HepG2 (cell line): ENCODE measurements at regions not wholly inside any gene's neighbourhood (a gene's known extent, or its start where the extent isn't known, plus 50 kb on each side); places are given as distances from the start of the nearest gene placed in this dataset.
"Not testable (repeated sequence)": the region's sequence is repeated elsewhere in the genome, so short reads cannot be mapped to it uniquely, and the experiment has no call there.

ENCODE experiments used
- ATAC-seq: fragments of 200-7000 bp; cut with Tn5 transposase; 3 replicates; pipeline ENCODE4 v1.9.1; 2020; ENCODE audit warnings: mild to moderate bottlenecking, moderate library complexity
- BruUV-seq: library from RNA; stranded (reverse); fragments of 400-500 nt; replicated peaks from 2 replicates; lab custom pipeline; 2021; lab: Mats Ljungman, UMichigan
- CTCF ChIA-PET: fragments of 300-600 bp; formaldehyde crosslinking; extraction: SDS; loops from one replicate; lab custom pipeline; 2021; ENCODE audit warnings: low total read pairs, inconsistent platforms, low intra/inter-chr PET ratio; lab: Yijun Ruan, JAX
- POLR2A ChIA-PET: fragments of 350-600 bp; sonication (Branson Sonifier 250); formaldehyde crosslinking; loops from one replicate; lab custom pipeline; 2020; ENCODE audit warnings: antibody characterized with exemption, inconsistent platforms; lab: Yijun Ruan, JAX
- DNase-seq: peaks from one replicate; pipeline ENCODE4 v3.0.0-alpha.2; 2015; ENCODE audit warnings: low spot score
- FAIRE-seq: peaks from 3 replicates; lab custom pipeline; 2011; peaks lifted over from hg19 to GRCh38; lab: Jason Lieb, UNC
- H2AFZ ChIP-seq: one replicate; pipeline ENCODE4 v1.6.1; 2011; ENCODE audit warnings: low read length, inconsistent platforms
- H3K27ac ChIP-seq: fragments of 300-600 bp; 3 replicates; pipeline ENCODE4 v1.8.0; 2011; ENCODE audit warnings: mixed run types, mild to moderate bottlenecking, mixed read lengths, low read length, inconsistent platforms; ENCODE audit not compliant: insufficient read depth; ENCODE audit errors: extremely low read length
- H3K27me3 ChIP-seq, 2 experiments: fragments of 200-600 bp in 1 of 2; 2 replicates in 1 of 2; 3 replicates in 1 of 2; pipeline versions ENCODE4 v1.6.0 to v1.8.0; 2011; ENCODE audit warnings: low read length in 2 of 2, mild to moderate bottlenecking in 2 of 2, moderate library complexity in 2 of 2, inconsistent platforms in 1 of 2; ENCODE audit not compliant: insufficient read depth in 2 of 2, control insufficient read depth in 1 of 2
- H3K36me3 ChIP-seq, 2 experiments: fragments of 200-600 bp in 1 of 2; replicated peaks in 1 of 2; 2 replicates in 1 of 2; 3 replicates in 1 of 2; pipeline versions ENCODE4 v1.5.1 to v1.8.0; 2011; ENCODE audit warnings: low read length in 2 of 2, inconsistent platforms in 1 of 2; ENCODE audit not compliant: insufficient read depth in 2 of 2, control insufficient read depth in 1 of 2
- H3K4me1 ChIP-seq: 2 replicates; pipeline ENCODE4 v1.5.1; 2012; ENCODE audit warnings: low read length, inconsistent platforms; ENCODE audit not compliant: insufficient read depth
- H3K4me2 ChIP-seq: 2 replicates; pipeline ENCODE4 v1.6.0; 2011; ENCODE audit warnings: low read depth, low read length, inconsistent platforms
- H3K4me3 ChIP-seq, 3 experiments: fragments of 200-600 bp in 1 of 3; sonication (generic), shearing (Covaris generic) in 1 of 3; replicated peaks in 1 of 3; 2 replicates each; pipeline ENCODE4 v1.5.1; 2011 to 2016; ENCODE audit warnings: low read length in 3 of 3, inconsistent platforms in 2 of 3, low read depth in 2 of 3, mild to moderate bottlenecking in 2 of 3, control low read depth in 1 of 3, mixed read lengths in 1 of 3; ENCODE audit not compliant: insufficient read depth in 1 of 3
- H3K79me2 ChIP-seq: one replicate; pipeline ENCODE4 v1.6.1; 2011; ENCODE audit warnings: low read length, inconsistent platforms; ENCODE audit not compliant: insufficient read depth
- H3K9ac ChIP-seq: 2 replicates; pipeline ENCODE4 v1.6.0; 2011; ENCODE audit warnings: mild to moderate bottlenecking, low read depth, low read length, inconsistent platforms; ENCODE audit not compliant: insufficient read depth
- H3K9me3 ChIP-seq: 2 replicates; pipeline ENCODE4 v1.5.1; 2012; ENCODE audit warnings: mild to moderate bottlenecking, low read length
- H4K20me1 ChIP-seq: 2 replicates; pipeline ENCODE4 v1.6.0; 2011; ENCODE audit warnings: inconsistent platforms, mild to moderate bottlenecking, low read length, moderate library complexity; ENCODE audit not compliant: insufficient read depth
- WGBS: methylation state at CpG from one replicate; pipeline ENCODE4 v1.1.6; 2017; ENCODE audit warnings: low lambda C conversion rate; 5-methylcytosine and 5-hydroxymethylcytosine counted together
- in situ Hi-C: cut with HindIII; loops from 2 replicates; pipeline ENCODE4 v1.10.0; 2017; ENCODE audit warnings: low pct_unique_long_range_greater_than_20kb; ENCODE audit not compliant: extremely low pct_ligation_motif_present
- intact Hi-C: fragments of 100-400 bp; cut with micrococcal nuclease; formaldehyde crosslinking; loops from one replicate; pipeline ENCODE4 v1.10.0; 2022; ENCODE audit not compliant: unreplicated experiment

- CTCF ChIA-PET, H3K9ac ChIP-seq, H4K20me1 ChIP-seq, H3K4me2 ChIP-seq, H3K9me3 ChIP-seq, DNase-seq, H3K36me3 ChIP-seq, H2AFZ ChIP-seq, H3K79me2 ChIP-seq, ATAC-seq, BruUV-seq, in situ Hi-C loops, H3K4me3 ChIP-seq, intact Hi-C loops, H3K4me1 ChIP-seq, POLR2A ChIA-PET, H3K27me3 ChIP-seq, H3K27ac ChIP-seq, FAIRE-seq: not testable (repeated sequence)
- WGBS: 14% methylated on average over 2 of the region's 2 CpGs
Measured at GRCh38 chr9:42325561-42325960, 142.1 kb downstream of the SPATA31A6 start.

GRCh38 chr9:42326482-42326881, 143.0 kb downstream of the SPATA31A6 start:
- H3K9ac ChIP-seq, H3K4me1 ChIP-seq, H3K36me3 ChIP-seq, H2AFZ ChIP-seq, H3K4me2 ChIP-seq, H3K79me2 ChIP-seq, ATAC-seq, H3K27ac ChIP-seq, H3K9me3 ChIP-seq, POLR2A ChIA-PET, H3K4me3 ChIP-seq, DNase-seq, H3K27me3 ChIP-seq, BruUV-seq, H4K20me1 ChIP-seq, FAIRE-seq, CTCF ChIA-PET, intact Hi-C loops, in situ Hi-C loops: not testable (repeated sequence)
- WGBS: 4% methylated on average over 2 of the region's 2 CpGs

GRCh38 chr9:42335342-42335741, 151.9 kb downstream of the SPATA31A6 start:
- H3K79me2 ChIP-seq, H3K4me2 ChIP-seq, DNase-seq, POLR2A ChIA-PET, H3K9me3 ChIP-seq, CTCF ChIA-PET, intact Hi-C loops, H2AFZ ChIP-seq, H3K36me3 ChIP-seq, H4K20me1 ChIP-seq, H3K4me1 ChIP-seq, BruUV-seq, H3K27ac ChIP-seq, H3K4me3 ChIP-seq, H3K9ac ChIP-seq, in situ Hi-C loops, ATAC-seq, FAIRE-seq, H3K27me3 ChIP-seq: not testable (repeated sequence)

GRCh38 chr9:42335984-42336657, 152.7 kb downstream of the SPATA31A6 start:
- POLR2A ChIA-PET, FAIRE-seq, H3K4me1 ChIP-seq, H3K9me3 ChIP-seq, H4K20me1 ChIP-seq, DNase-seq, H3K27ac ChIP-seq, ATAC-seq, H3K4me3 ChIP-seq, H3K27me3 ChIP-seq, H3K9ac ChIP-seq, H3K79me2 ChIP-seq, H3K36me3 ChIP-seq, H3K4me2 ChIP-seq, intact Hi-C loops, BruUV-seq, H2AFZ ChIP-seq, in situ Hi-C loops, CTCF ChIA-PET: not testable (repeated sequence)
- WGBS: 43% methylated on average over 7 of the region's 7 CpGs
